SK-N-SH treated with all-trans-retinoic acid at 6 μM for 48 hours (cell line): ENCODE measurements at regions not wholly inside any gene's neighbourhood (a gene's known extent, or its start where the extent isn't known, plus 50 kb on each side); places are given as distances from the start of the nearest gene placed in this dataset.

Source experiments
- ATAC-seq: fragments of 200-7000 bp; cut with Tn5 transposase; 3 replicates; pipeline ENCODE4 v1.9.1; 2020; ENCODE audit warnings: mild to moderate bottlenecking, moderate library complexity
- ARNTL ChIP-seq: fragments of 450-650 bp; formaldehyde crosslinking; IDR thresholded peaks from 2 replicates; pipeline ENCODE4 v1.5.0; 2020; ENCODE audit warnings: low read depth, mild to moderate bottlenecking, moderate library complexity, borderline replicate concordance
- BACH2 ChIP-seq: fragments of 250-450 bp; sonication (Bioruptor Pico); IDR thresholded peaks from 2 replicates; pipeline ENCODE4 v1.9.0; 2021; ENCODE audit warnings: mild to moderate bottlenecking, borderline replicate concordance
- CSDC2 ChIP-seq: fragments of 250-450 bp; sonication (Bioruptor Pico); IDR thresholded peaks from 2 replicates; pipeline ENCODE4 v1.5.0; 2020; ENCODE audit warnings: mild to moderate bottlenecking, moderate library complexity
- ESRRG ChIP-seq: fragments of 250-450 bp; sonication (Bioruptor Pico); IDR thresholded peaks from 2 replicates; pipeline ENCODE4 v1.6.1; 2021; ENCODE audit warnings: mild to moderate bottlenecking
- ISL1 ChIP-seq: fragments of 250-450 bp; sonication (Bioruptor Pico); IDR thresholded peaks from 2 replicates; pipeline ENCODE4 v2.1.2; 2022; ENCODE audit warnings: mild to moderate bottlenecking, moderate library complexity
- OSR1 ChIP-seq: fragments of 250-450 bp; sonication (Bioruptor Pico); IDR thresholded peaks from 2 replicates; pipeline ENCODE4 v1.8.0; 2022; ENCODE audit warnings: moderate library complexity, mild to moderate bottlenecking, inconsistent platforms
- PATZ1 ChIP-seq: fragments of 250-450 bp; sonication (Bioruptor Pico); IDR thresholded peaks from 2 replicates; pipeline ENCODE4 v1.8.0; 2020; ENCODE audit warnings: mild to moderate bottlenecking, moderate library complexity, borderline replicate concordance
- POU6F1 ChIP-seq: fragments of 250-450 bp; sonication (Bioruptor Pico); IDR thresholded peaks from 2 replicates; pipeline ENCODE4 v1.8.0; 2021; ENCODE audit warnings: low read depth, mild to moderate bottlenecking, moderate library complexity, borderline replicate concordance
- PPARA ChIP-seq: fragments of 250-450 bp; sonication (Bioruptor Pico); IDR thresholded peaks from 2 replicates; pipeline ENCODE4 v1.5.0; 2020; ENCODE audit warnings: mild to moderate bottlenecking, borderline replicate concordance
- RARB ChIP-seq: fragments of 250-450 bp; sonication (Bioruptor Pico); IDR thresholded peaks from 2 replicates; pipeline ENCODE4 v1.8.0; 2021; ENCODE audit warnings: mild to moderate bottlenecking, moderate library complexity
- TCF4 ChIP-seq: fragments of 250-450 bp; sonication (Bioruptor Pico); IDR thresholded peaks from 2 replicates; pipeline ENCODE4 v1.8.0; 2021; ENCODE audit warnings: mild to moderate bottlenecking, moderate library complexity, borderline replicate concordance
- TOX ChIP-seq: fragments of 250-450 bp; sonication (Bioruptor Pico); IDR thresholded peaks from 2 replicates; pipeline ENCODE4 v1.8.0; 2021; ENCODE audit warnings: mild to moderate bottlenecking, moderate library complexity, borderline replicate concordance
- TSHZ2 ChIP-seq: fragments of 250-450 bp; sonication (Bioruptor Pico); IDR thresholded peaks from 2 replicates; pipeline ENCODE4 v1.5.0; 2020; ENCODE audit warnings: mild to moderate bottlenecking, moderate library complexity
- ZC3H10 ChIP-seq: fragments of 250-450 bp; sonication (Bioruptor Pico); IDR thresholded peaks from 2 replicates; pipeline ENCODE4 v1.5.1; 2021; ENCODE audit warnings: mild to moderate bottlenecking, moderate library complexity
- ZFP3 ChIP-seq: fragments of 250-450 bp; sonication (Bioruptor Pico); IDR thresholded peaks from 2 replicates; pipeline ENCODE4 v1.5.0; 2020; ENCODE audit warnings: mild to moderate bottlenecking, moderate library complexity
- ZNF565 ChIP-seq: fragments of 450-650 bp; formaldehyde crosslinking; conservative IDR thresholded peaks from 2 replicates; pipeline ENCODE4 v1.5.0; 2020; ENCODE audit warnings: low read depth, mild to moderate bottlenecking, moderate library complexity
- ZNF70 ChIP-seq: fragments of 450-650 bp; formaldehyde crosslinking; IDR thresholded peaks from 2 replicates; pipeline ENCODE4 v1.5.0; 2020; ENCODE audit warnings: mild to moderate bottlenecking, moderate library complexity

GRCh38 chr7:46567858-46568257 lies 646.8 kb upstream of the IGFBP3 start:
- no peak for TF ChIP-seq POU6F1 (CRISPR knock-in tag)
- no peak for TF ChIP-seq BACH2
- TF ChIP-seq RARB = no peak
- ATAC-seq = no peak

GRCh38 chr7:46566097-46566774 lies 645.2 kb upstream of the IGFBP3 start:
- TF ChIP-seq PATZ1 (no peak), TSHZ2 (CRISPR knock-in tag) (no peak), ZC3H10 (no peak), ZFP3 (no peak), RARB (no peak), CSDC2 (CRISPR knock-in tag) (no peak)
- ATAC-seq = no peak

- no peak; the same call in 2 of the 3 replicates for ATAC-seq
- TF ChIP-seq TCF4 (CRISPR knock-in tag) = no peak
- peak; percentile 68 for TF ChIP-seq ISL1 (CRISPR knock-in tag)
These were observed 644.4 kb upstream of the IGFBP3 start for GRCh38 chr7:46565253-46566096.

- ATAC-seq = no peak; the same call in 1 of the 3 replicates
- TF ChIP-seq TOX (CRISPR knock-in tag) = no peak
- TF ChIP-seq ESRRG (CRISPR knock-in tag) = no peak
- no peak for TF ChIP-seq ZNF565 (CRISPR knock-in tag)
- no peak for TF ChIP-seq ZC3H10
- TF ChIP-seq ISL1 (CRISPR knock-in tag) = no peak
- no peak for TF ChIP-seq OSR1
- TF ChIP-seq PPARA = no peak
- no peak for TF ChIP-seq TSHZ2 (CRISPR knock-in tag)
- TF ChIP-seq TCF4 (CRISPR knock-in tag) = no peak
- TF ChIP-seq ZFP3 = no peak
- no peak for TF ChIP-seq RARB
- no peak for TF ChIP-seq POU6F1 (CRISPR knock-in tag)
- TF ChIP-seq ARNTL = no peak
- TF ChIP-seq BACH2 = no peak
- TF ChIP-seq CSDC2 (CRISPR knock-in tag) = no peak
- TF ChIP-seq ZNF70 (CRISPR knock-in tag) = no peak
- no peak for TF ChIP-seq PATZ1
These were observed 638.2 kb upstream of the IGFBP3 start for GRCh38 chr7:46559194-46559832.
